ENCODE measurements at regions not wholly inside any gene's neighbourhood (a gene's known extent, or its start where the extent isn't known, plus 50 kb on each side); places are given as distances from the start of the nearest gene placed in this dataset.

- Histone ChIP-seq H3K27me3 (no peaks in the 10 kb centered on the region), H3K4me1 (no peaks in the 10 kb centered on the region), H3K27ac (no peak overlapping the region), H3K9me3 (no peaks in the 10 kb centered on the region), H3K36me3 (no peaks in the 10 kb centered on the region), H3K4me3 (no peak overlapping the region)
- intact Hi-C loops (cut with DNase I) = no loop called here
- TF ChIP-seq CTCF (IDR thresholded peaks at IDR 0.05) = no peak
- DNase-seq (no peak), ATAC-seq (no peak)
These were observed 127.6 kb upstream of the GPC6 start for GRCh38 chr13:93098972-93099371.

GRCh38 chr13:93101226-93101734, 125.3 kb upstream of the GPC6 start:
- no peak for DNase-seq
- Histone ChIP-seq H3K4me3 (no peak overlapping the region), H3K9me3 (no peaks in the 10 kb centered on the region), H3K27ac (no peak overlapping the region), H3K27me3 (no peaks in the 10 kb centered on the region), H3K36me3 (no peaks in the 10 kb centered on the region), H3K4me1 (no peaks in the 10 kb centered on the region)
- intact Hi-C loops (cut with DNase I) = no loop called here
- ATAC-seq = no peak
- TF ChIP-seq CTCF (IDR thresholded peaks at IDR 0.05) = no peak

- no peak for DNase-seq
- no peaks in the 10 kb centered on the region for H3K27me3 ChIP-seq
- H3K9me3 ChIP-seq = no peaks in the 10 kb centered on the region
- no peaks in the 10 kb centered on the region for H3K4me1 ChIP-seq
- intact Hi-C loops (cut with DNase I) = no loop called here
- no peak for ATAC-seq
- no peak for TF ChIP-seq CTCF (IDR thresholded peaks at IDR 0.05)
- H3K4me3 ChIP-seq = no peak overlapping the region
- H3K36me3 ChIP-seq = no peaks in the 10 kb centered on the region
- no peak overlapping the region for H3K27ac ChIP-seq
These were observed 122.3 kb upstream of the GPC6 start for GRCh38 chr13:93104270-93104669.

DNA sequence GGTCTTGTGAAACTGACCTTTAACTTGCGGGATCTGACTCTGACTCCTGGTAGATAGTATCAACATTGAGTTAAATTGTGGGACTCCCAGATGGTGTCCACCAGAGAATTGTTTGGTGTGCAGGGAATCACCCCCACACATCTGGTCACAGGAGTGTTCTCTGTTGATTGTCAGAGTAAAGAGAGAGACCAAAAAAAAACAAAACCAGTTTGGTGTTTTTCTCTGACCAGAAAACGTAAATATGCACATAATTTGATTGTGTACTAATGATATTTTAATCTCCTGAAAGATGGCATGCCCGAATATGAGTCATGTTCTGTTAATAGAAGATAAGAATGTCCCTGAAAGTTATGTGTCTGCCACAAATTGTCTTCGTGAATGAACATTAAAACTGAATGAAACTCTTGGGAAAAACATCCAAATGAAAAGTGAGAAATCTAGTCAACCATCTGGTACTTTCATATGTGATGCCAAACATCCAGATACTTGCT, 118.5 kb upstream of the GPC6 start:
- ATAC-seq (no peak), DNase-seq (no peak)
- Histone ChIP-seq H3K9me3 (no peaks in the 10 kb centered on the region), H3K27me3 (no peaks in the 10 kb centered on the region), H3K4me1 (no peaks in the 10 kb centered on the region), H3K36me3 (no peaks in the 10 kb centered on the region), H3K27ac (no peak overlapping the region), H3K4me3 (no peak overlapping the region)
- intact Hi-C loops (cut with DNase I) = no loop called here
- no peak for TF ChIP-seq CTCF (IDR thresholded peaks at IDR 0.05)

DNA sequence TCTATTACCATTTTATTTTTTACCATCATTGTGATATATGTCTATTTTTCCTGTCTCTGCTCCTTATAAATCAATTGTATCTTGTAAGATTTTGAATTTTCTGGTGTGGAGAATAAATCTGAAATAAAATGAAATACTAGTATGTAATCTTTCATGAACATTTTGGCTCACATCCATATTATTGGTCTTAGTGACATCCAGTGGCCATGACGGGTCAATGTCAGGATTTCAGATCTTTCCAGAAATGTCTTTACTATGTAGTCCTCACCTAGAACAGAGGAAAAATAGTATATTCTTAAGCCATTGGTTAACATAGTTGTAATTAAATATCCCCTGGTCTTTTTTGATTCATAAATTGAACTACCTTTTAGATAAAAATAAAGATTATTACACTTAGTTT, 109.8 kb upstream of the GPC6 start:
- ATAC-seq (no peak), DNase-seq (no peak)
- Histone ChIP-seq H3K27ac (no peak overlapping the region), H3K4me1 (no peaks in the 10 kb centered on the region), H3K9me3 (no peaks in the 10 kb centered on the region), H3K4me3 (no peak overlapping the region), H3K36me3 (no peaks in the 10 kb centered on the region), H3K27me3 (no peaks in the 10 kb centered on the region)
- no peak for TF ChIP-seq CTCF (IDR thresholded peaks at IDR 0.05)
- intact Hi-C loops (cut with DNase I) = no loop called here

DNA sequence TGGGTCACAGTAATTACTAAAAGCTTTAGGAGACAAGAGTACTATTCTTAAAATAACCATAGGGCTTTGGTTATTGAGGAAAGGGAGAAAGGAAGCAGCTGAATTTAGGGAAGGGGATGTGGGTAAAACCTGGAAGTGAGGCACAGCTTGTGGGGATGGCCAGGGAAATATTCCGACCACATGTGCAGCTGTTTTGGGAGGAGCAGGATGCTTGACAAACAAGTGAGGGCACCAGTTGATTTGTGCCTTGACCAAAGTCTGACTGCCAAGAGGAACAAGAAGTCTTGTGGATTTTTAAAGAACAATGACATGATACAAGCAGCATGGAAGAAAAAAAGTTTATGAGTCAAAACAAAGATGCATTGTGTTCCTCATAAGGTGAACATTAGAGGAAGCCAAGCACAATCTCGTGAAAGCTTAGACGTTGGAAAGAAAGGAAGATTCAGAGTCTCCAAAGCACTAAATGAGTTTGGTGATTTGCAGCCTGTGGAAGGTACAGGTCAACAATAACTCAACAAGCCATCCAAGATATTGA, 108.5 kb upstream of the GPC6 start:
- Histone ChIP-seq H3K27ac (no peak overlapping the region), H3K4me3 (no peak overlapping the region), H3K27me3 (no peaks in the 10 kb centered on the region), H3K9me3 (no peaks in the 10 kb centered on the region), H3K4me1 (no peaks in the 10 kb centered on the region), H3K36me3 (no peaks in the 10 kb centered on the region)
- DNase-seq (no peak), ATAC-seq (no peak)
- no peak for TF ChIP-seq CTCF (IDR thresholded peaks at IDR 0.05)
- intact Hi-C loops (cut with DNase I) = no loop called here

Data from upper lobe of right lung (tissue), 1 donor.